ENCODE measurements at regions not wholly inside any gene's neighbourhood (a gene's known extent, or its start where the extent isn't known, plus 50 kb on each side); places are given as distances from the start of the nearest gene placed in this dataset.
"Not testable (repeated sequence)": the region's sequence is repeated elsewhere in the genome, so short reads cannot be mapped to it uniquely, and the experiment has no call there.

- Histone ChIP-seq H3K27me3 (no peaks in the 10 kb centered on the region), H3K4me3 (ENCODE audit: low read depth, low read length) (no peak overlapping the region), H3K4me1 (no peaks in the 10 kb centered on the region; the same call in none of the 2 replicates), H3K9me3 (no peaks in the 10 kb centered on the region), H3K36me3 (no peaks in the 10 kb centered on the region)
- no peak for DNase-seq
- TF ChIP-seq, protein P1, sequence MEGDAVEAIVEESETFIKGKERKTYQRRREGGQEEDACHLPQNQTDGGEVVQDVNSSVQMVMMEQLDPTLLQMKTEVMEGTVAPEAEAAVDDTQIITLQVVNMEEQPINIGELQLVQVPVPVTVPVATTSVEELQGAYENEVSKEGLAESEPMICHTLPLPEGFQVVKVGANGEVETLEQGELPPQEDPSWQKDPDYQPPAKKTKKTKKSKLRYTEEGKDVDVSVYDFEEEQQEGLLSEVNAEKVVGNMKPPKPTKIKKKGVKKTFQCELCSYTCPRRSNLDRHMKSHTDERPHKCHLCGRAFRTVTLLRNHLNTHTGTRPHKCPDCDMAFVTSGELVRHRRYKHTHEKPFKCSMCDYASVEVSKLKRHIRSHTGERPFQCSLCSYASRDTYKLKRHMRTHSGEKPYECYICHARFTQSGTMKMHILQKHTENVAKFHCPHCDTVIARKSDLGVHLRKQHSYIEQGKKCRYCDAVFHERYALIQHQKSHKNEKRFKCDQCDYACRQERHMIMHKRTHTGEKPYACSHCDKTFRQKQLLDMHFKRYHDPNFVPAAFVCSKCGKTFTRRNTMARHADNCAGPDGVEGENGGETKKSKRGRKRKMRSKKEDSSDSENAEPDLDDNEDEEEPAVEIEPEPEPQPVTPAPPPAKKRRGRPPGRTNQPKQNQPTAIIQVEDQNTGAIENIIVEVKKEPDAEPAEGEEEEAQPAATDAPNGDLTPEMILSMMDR (IDR thresholded peaks at IDR 0.05; ENCODE audit: low read depth, low read length), result no peak
These were observed 185.3 kb downstream of the RPS24 start for GRCh38 chr10:78218798-78219490.

- H3K4me1 ChIP-seq, result not testable (repeated sequence)
These were observed 185.9 kb downstream of the RPS24 start for GRCh38 chr10:78219568-78219967.

GRCh38 chr10:78220781-78221180 is 187.1 kb downstream of the RPS24 start:
- Histone ChIP-seq H3K9me3 (no peaks in the 10 kb centered on the region), H3K4me1 (no peaks in the 10 kb centered on the region; the same call in none of the 2 replicates), H3K36me3 (no peaks in the 10 kb centered on the region), H3K27me3 (no peaks in the 10 kb centered on the region), H3K4me3 (ENCODE audit: low read depth, low read length) (no peak overlapping the region)
- TF ChIP-seq, protein P1 (IDR thresholded peaks at IDR 0.05; ENCODE audit: low read depth, low read length), result no peak
- DNase-seq, result no peak

More at GRCh38 chr10:78219568-78219967, 185.9 kb downstream of the RPS24 start:
- not testable (repeated sequence) for H3K4me3 ChIP-seq (ENCODE audit: low read depth, low read length); DNase-seq; H3K9me3 ChIP-seq; H3K36me3 ChIP-seq; H3K27me3 ChIP-seq

- DNase-seq, result no peak
- Histone ChIP-seq H3K4me1 (no peaks in the 10 kb centered on the region; the same call in none of the 2 replicates), H3K36me3 (no peaks in the 10 kb centered on the region), H3K27me3 (no peaks in the 10 kb centered on the region), H3K4me3 (ENCODE audit: low read depth, low read length) (no peak overlapping the region), H3K9me3 (no peaks in the 10 kb centered on the region)
- TF ChIP-seq, protein P1 (IDR thresholded peaks at IDR 0.05; ENCODE audit: low read depth, low read length), result no peak
These were observed 188.6 kb downstream of the RPS24 start for GRCh38 chr10:78222096-78222790.

DNA sequence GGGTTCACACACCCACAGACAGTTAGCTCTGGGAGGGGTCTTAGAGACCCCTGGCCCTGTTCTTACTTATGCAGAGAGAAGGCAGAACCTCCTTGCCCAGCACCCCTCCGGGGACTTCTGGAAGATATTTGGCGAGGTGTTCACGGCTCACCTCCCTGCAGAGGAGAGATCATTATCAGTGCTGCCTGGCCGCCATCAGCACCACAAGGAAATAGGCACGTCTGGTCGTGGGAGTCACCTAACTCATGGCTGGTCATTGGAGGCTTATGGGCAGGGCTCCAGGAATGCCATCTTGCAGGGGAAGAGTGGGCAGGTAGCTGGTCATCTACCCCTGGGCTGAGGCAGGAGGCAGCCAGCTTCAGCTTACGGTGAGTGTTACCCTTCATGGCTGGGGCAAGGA is 189.4 kb downstream of the RPS24 start:
- Histone ChIP-seq H3K4me3 (ENCODE audit: low read depth, low read length) (no peak overlapping the region), H3K36me3 (no peaks in the 10 kb centered on the region), H3K9me3 (no peaks in the 10 kb centered on the region), H3K4me1 (no peaks in the 10 kb centered on the region; the same call in none of the 2 replicates), H3K27me3 (no peaks in the 10 kb centered on the region)
- TF ChIP-seq, protein P1 (IDR thresholded peaks at IDR 0.05; ENCODE audit: low read depth, low read length), result no peak
- DNase-seq, result no peak

DNA sequence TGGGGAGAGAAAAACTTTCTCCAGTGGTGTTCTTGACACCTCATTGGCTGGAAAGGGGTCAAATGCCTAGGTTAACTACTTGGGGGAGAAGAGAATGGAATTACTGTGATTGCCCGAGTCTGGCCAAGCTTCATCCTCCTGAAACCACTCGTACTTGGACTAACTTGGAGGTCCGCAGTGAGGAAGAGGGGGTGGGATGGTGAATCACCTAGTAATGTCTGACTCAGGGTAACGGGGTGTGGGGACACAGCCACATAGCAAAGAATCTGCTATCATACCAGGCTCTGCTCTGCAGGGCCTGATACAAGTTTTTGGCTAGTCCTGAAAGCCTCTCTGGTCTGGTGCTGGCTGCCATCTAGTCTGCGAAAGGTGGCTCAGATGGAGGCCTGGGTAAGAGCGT is 190.9 kb downstream of the RPS24 start:
- TF ChIP-seq, protein P1 (IDR thresholded peaks at IDR 0.05; ENCODE audit: low read depth, low read length), result no peak
- DNase-seq, result no peak

More for the DNA sequence above, 190.9 kb downstream of the RPS24 start:
- H3K4me3 ChIP-seq (ENCODE audit: low read depth, low read length), result no peak overlapping the region
- H3K36me3 ChIP-seq, result no peaks in the 10 kb centered on the region
- no peaks in the 10 kb centered on the region for H3K9me3 ChIP-seq
- H3K4me1 ChIP-seq, result no peaks in the 10 kb centered on the region; the same call in 1 of the 2 replicates
- no peaks in the 10 kb centered on the region for H3K27me3 ChIP-seq
